Skeletal muscle tissue (tissue), 3 donors: ENCODE measurements at regions not wholly inside any gene's neighbourhood (a gene's known extent, or its start where the extent isn't known, plus 50 kb on each side); places are given as distances from the start of the nearest gene placed in this dataset.
"Not testable (repeated sequence)": the region's sequence is repeated elsewhere in the genome, so short reads cannot be mapped to it uniquely, and the experiment has no call there.

Experiments
- H3K27ac ChIP-seq: one replicate; pipeline ENCODE4 v1.7.0; 2013; ENCODE audit warnings: mild to moderate bottlenecking, low read depth, low read length, inconsistent platforms
- H3K27me3 ChIP-seq, 3 donors: one replicate each; pipeline ENCODE4 v1.7.0; 2013; ENCODE audit warnings: low read length in 3 of 3; ENCODE audit not compliant: control insufficient read depth in 3 of 3, insufficient read depth in 3 of 3
- H3K36me3 ChIP-seq, 3 donors: one replicate each; pipeline ENCODE4 v1.7.0; 2013; ENCODE audit warnings: low read length in 3 of 3; ENCODE audit not compliant: control insufficient read depth in 3 of 3, insufficient read depth in 3 of 3
- H3K4me1 ChIP-seq, 3 donors: one replicate each; pipeline ENCODE4 v1.7.0; 2013; ENCODE audit warnings: low read length in 3 of 3, mild to moderate bottlenecking in 3 of 3; ENCODE audit not compliant: control insufficient read depth in 3 of 3, insufficient read depth in 3 of 3
- H3K4me3 ChIP-seq, 3 donors: one replicate each; pipeline ENCODE4 v1.7.0; 2013; ENCODE audit warnings: low read length in 3 of 3
- H3K9ac ChIP-seq, 3 donors: one replicate each; pipeline ENCODE4 v1.7.0; 2013; ENCODE audit warnings: low read length in 3 of 3, mild to moderate bottlenecking in 3 of 3, moderate library complexity in 2 of 3, low read depth in 1 of 3
- H3K9me3 ChIP-seq, 3 donors: one replicate each; pipeline ENCODE4 v1.7.0; 2013; ENCODE audit warnings: low read length in 3 of 3; ENCODE audit not compliant: control insufficient read depth in 3 of 3
- donor health status: Osteomylitis.

DNA sequence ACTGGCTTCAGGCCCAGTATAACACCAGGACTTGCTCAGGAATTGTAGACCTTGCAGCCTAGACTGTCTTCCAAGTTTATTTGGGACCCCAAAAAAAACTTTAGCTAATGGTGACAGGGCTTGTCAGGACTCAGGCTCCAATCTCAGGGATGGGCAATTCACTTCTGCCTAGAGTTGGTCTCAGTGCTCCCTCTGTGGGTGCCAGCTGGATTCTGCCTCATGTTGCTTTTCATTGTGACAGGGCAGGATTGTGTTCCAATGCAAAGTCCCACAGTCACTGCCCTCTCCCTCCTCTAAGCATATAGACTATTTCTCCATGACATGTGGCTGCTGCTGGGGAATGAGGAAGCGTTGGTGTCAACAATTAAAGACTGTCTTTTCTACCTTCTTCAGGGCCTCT lies 174.7 kb downstream of the CYLC2 start:
- H3K27ac ChIP-seq: no peak overlapping the region
- no peaks in the 10 kb centered on the region for H3K27me3 ChIP-seq
- H3K9ac ChIP-seq: no peak overlapping the region
- H3K4me1 ChIP-seq: no peaks in the 10 kb centered on the region
- H3K36me3 ChIP-seq: no peaks in the 10 kb centered on the region
- peaks cover 0 to 2% (median 2%) of the 10 kb centered on the region in 3 donors for H3K9me3 ChIP-seq
- no peak overlapping the region for H3K4me3 ChIP-seq

DNA sequence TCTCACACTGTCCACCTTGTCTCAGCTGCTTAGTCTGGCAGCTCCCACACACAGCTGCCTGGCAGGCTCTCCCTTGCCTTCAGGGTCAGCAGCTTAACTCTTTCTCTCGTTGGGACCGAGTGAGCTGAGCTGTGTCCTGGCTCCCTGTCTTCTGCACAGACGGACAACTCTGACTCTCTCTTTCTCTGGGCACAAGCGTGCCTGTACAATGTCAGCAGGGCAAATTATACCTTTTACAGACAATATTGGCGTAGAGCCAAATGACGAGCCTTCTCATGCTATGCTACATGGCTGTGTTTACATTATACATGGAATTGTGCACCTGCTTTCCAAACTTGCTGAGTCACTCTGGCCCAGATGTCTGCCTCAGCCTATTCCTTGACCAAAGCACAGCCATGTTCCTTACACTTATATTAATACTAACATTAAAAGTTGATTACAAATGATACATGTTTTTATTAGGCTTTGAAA lies 188.6 kb downstream of the CYLC2 start:
- H3K27ac ChIP-seq: no peak overlapping the region
- H3K4me1 ChIP-seq: peaks cover 0 to 4% (median 3%) of the 10 kb centered on the region in 3 donors
- no peaks in the 10 kb centered on the region for H3K36me3 ChIP-seq
- H3K9me3 ChIP-seq: no peaks in the 10 kb centered on the region
- H3K27me3 ChIP-seq: no peaks in the 10 kb centered on the region
- no peak overlapping the region for H3K4me3 ChIP-seq
- no peak overlapping the region for H3K9ac ChIP-seq

DNA sequence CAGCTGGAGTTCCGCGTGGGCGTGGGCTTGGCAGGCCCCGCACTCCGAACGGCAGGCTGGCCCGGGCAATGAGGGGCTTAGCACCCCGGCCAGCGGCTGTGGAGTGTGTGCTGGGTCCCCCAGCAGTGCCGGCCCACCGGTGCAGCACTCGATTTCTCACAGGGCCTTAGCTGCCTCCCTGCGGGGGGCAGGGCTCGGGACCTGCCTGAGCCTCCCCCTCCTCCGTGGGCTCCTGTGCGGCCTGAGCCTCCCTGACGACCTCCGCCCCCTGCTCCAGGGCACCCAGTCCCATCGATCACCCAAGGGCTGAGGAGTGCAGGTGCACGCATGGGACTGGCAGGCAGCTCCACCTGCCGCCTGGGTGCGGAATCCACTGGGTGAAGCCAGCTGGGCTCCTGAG lies 191.8 kb downstream of the CYLC2 start:
- Histone ChIP-seq H3K9ac (no peak overlapping the region), H3K36me3 (no peaks in the 10 kb centered on the region), H3K27me3 (no peaks in the 10 kb centered on the region), H3K9me3 (no peaks in the 10 kb centered on the region), H3K27ac (no peak overlapping the region), H3K4me3 (no peak overlapping the region), H3K4me1 (peaks cover 0 to 4% (median 3%) of the 10 kb centered on the region in 3 donors)

DNA sequence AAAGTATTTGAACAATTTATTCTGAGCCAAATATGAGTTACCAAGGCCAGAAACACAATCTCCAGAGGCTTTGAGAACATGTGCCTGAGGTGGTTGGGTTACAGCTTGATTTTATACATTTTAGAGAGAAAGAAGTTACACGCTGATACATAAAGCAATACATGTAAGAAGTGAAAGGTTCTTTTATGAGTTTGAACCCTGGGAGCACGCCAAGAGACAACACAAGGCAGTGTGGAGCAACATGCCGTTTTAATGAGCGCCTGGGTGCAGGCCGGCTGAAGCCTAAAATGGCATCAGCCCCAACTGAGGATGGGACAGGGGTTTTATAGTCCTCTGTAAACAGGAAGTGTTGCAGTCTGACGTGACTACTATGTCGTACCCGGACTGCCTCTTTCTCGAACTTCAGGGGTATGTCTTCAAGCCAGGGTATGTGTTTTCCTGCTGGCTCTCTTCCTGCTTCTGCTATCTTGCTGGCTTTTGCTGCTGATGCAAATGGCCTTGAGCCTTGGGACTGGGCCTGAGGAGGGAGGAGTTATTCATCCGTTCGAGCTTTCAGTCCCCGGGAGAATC lies 193.7 kb downstream of the CYLC2 start:
- no peaks in the 10 kb centered on the region for H3K36me3 ChIP-seq
- no peak overlapping the region for H3K4me3 ChIP-seq
- H3K4me1 ChIP-seq: no peaks in the 10 kb centered on the region
- H3K27me3 ChIP-seq: no peaks in the 10 kb centered on the region
- no peak overlapping the region for H3K27ac ChIP-seq
- no peaks in the 10 kb centered on the region for H3K9me3 ChIP-seq
- no peak overlapping the region for H3K9ac ChIP-seq

DNA sequence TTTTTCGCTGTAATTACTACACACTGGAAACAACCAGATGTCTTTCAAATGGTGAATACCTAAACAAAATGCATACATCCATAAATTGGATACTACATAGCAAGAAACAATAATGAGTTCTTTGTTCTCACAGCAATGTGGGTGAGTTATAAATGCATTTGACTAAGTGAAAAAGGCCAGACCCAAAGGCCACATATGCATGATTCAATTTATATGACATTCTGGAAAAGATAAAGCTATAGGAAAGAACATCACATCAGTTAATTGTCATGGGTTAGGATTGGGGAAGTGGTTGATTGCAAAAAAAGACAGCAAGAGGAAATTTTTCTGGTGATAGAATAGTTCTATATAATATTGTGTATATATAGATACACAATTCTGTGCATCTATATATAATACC lies 198.9 kb downstream of the CYLC2 start:
- Histone ChIP-seq H3K9ac (no peak overlapping the region), H3K9me3 (no peaks in the 10 kb centered on the region), H3K27ac (no peak overlapping the region), H3K4me1 (no peaks in the 10 kb centered on the region), H3K36me3 (no peaks in the 10 kb centered on the region), H3K27me3 (no peaks in the 10 kb centered on the region), H3K4me3 (no peak overlapping the region)

DNA sequence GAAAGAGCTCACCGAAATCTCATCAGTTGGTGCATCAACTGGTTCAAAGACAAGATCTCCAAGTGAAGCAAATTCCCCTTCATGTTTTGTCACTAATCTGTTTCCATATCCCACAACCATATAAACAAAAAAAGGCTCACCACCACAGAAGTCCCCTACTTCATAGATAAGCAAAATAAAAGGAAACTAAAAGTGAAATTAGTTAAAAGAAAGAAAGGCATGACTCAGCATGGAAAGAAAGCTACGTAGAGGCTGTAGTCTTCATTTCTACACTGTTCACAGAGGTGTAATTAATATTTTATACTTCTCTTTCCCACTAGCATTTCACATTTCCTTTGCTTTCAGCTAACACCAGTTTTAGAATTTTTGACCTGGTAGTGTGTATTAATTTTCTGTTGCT lies 208.0 kb downstream of the CYLC2 start:
- no peak overlapping the region for H3K27ac ChIP-seq
- H3K4me3 ChIP-seq: no peak overlapping the region
- no peaks in the 10 kb centered on the region for H3K36me3 ChIP-seq
- H3K9ac ChIP-seq: no peak overlapping the region
- H3K27me3 ChIP-seq: no peaks in the 10 kb centered on the region
- no peaks in the 10 kb centered on the region for H3K9me3 ChIP-seq
- H3K4me1 ChIP-seq: no peaks in the 10 kb centered on the region

DNA sequence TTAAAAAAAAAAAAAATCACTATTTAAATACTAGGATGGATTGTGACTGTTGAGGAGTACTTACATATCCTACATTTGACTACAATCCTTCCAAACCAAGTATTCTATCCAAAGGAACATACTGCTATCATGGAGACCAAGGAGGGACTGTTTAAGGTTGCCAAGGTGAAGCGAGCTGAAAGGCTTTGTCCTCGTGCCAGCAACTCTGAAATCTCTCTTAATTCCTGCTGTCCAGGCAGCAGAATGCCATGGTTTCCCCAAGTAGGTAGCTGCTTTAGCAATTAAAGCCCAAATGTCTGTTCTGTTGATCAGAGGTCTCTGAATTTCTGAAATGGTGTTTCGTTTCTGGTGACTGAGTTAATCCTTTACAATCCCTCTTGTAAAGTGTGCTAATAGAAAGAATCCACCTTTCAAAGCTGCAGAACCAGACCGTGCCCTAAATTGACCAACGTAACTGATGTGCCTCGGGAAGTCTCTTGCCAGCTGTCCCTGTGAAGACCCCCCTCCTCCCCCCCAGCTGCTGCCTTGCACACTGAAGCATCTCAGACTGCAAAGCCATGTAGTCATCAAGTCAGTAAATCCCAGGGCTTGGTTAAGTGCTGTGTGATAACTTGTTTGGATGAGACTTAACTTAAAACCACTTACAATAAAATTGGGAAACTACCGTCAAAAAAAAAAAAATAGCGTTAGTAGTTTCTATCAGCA lies 210.9 kb downstream of the CYLC2 start:
- H3K27ac ChIP-seq, H3K9ac ChIP-seq, H3K4me3 ChIP-seq, H3K27me3 ChIP-seq, H3K4me1 ChIP-seq, H3K9me3 ChIP-seq, H3K36me3 ChIP-seq: not testable (repeated sequence)

DNA sequence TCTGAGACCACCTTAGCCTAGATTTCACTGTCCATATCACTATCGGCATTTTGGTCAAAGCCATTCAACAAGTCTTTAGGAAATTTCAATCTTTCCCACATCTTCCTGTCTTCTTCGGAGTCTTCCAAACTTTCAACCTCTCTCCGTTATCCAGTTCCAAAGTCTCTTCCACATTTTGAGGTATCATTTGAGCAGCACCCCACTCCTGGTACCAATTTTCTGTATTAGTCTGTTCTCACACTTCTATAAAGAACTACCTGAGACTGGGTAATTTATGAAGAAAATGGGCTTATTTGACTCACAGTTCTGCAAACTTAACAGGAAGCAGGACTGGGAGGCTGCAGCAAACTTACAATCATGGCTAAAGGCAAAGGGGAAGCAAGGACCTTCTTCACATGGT lies 215.5 kb downstream of the CYLC2 start:
- Histone ChIP-seq H3K9me3 (peaks cover 0 to 2% (median 0%) of the 10 kb centered on the region in 3 donors), H3K9ac (no peak overlapping the region), H3K27me3 (no peaks in the 10 kb centered on the region), H3K4me1 (no peaks in the 10 kb centered on the region), H3K27ac (no peak overlapping the region), H3K4me3 (no peak overlapping the region), H3K36me3 (no peaks in the 10 kb centered on the region)

DNA sequence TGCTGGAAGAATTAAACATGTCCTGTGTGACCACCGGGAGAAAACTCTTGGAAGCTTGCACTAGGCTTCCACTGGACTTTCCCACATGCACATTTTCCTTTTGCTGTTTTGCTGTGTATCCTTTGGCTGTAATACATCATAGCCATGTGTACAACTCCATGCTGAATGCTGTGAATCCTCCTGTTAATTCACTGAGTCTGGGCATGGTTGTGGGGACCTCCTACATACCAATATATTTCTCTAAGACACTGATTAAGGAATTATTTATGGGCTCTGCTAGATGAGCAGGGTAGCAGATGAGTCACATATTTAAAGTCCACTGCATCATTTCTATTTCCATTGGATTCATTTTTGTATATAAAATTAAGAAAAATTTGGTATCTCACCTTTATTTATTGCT lies 220.1 kb downstream of the CYLC2 start:
- no peaks in the 10 kb centered on the region for H3K36me3 ChIP-seq
- H3K9ac ChIP-seq: no peak overlapping the region
- peaks cover 0 to 2% (median 0%) of the 10 kb centered on the region in 3 donors for H3K9me3 ChIP-seq
- H3K27ac ChIP-seq: no peak overlapping the region
- H3K27me3 ChIP-seq: no peaks in the 10 kb centered on the region
- H3K4me3 ChIP-seq: no peak overlapping the region
- no peaks in the 10 kb centered on the region for H3K4me1 ChIP-seq

DNA sequence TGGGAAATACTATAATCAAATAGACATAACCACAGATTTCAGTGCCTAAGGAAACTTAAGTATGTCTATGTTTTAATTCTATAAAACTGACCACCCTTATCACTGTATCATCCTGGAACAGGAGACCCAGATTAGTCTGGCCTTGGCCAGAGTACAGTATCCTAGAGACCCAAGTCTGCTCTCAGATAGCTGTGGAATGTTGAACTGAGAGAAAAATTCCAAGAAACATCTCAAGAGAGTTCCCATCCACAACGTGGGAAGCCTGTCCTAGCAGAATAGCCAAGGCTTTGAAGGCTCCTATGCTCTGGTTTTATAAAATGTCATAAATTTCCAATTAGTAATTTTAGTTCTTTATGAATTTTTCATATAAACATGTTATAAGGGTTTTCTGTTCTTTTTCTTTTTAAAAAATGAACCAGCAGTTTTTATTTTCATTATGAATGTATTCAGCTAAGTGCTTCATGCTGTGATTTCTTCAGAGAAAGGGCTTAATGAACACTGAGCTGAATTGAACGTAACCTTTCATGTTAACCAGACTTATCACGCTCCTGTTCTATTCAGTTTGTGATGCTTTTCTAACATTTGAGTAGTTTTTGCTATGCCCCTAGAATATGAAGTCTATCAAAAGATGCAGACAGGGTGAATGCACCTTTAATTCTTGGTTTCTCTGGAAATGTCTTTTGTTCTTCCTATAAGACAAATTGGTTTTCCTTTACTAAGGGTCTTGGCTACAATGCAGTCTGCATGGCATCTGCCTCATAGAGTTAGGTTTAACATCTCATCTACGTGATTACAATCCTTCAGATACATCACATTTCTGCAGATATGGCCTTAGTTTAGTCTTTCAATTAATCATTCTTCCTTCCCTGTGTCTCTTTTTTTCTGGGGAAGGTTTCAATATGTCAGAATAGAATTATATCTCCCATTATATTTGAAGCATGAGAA lies 230.8 kb downstream of the CYLC2 start:
- no peak overlapping the region for H3K4me3 ChIP-seq
- no peaks in the 10 kb centered on the region for H3K27me3 ChIP-seq
- H3K9ac ChIP-seq: no peak overlapping the region
- no peaks in the 10 kb centered on the region for H3K4me1 ChIP-seq
- H3K27ac ChIP-seq: no peak overlapping the region
- no peaks in the 10 kb centered on the region for H3K36me3 ChIP-seq
- no peaks in the 10 kb centered on the region for H3K9me3 ChIP-seq
